Brain microvascular endothelial cell (primary cell): ENCODE measurements at regions not wholly inside any gene's neighbourhood (a gene's known extent, or its start where the extent isn't known, plus 50 kb on each side); places are given as distances from the start of the nearest gene placed in this dataset.

Experiments used
- DNase-seq: peaks from one replicate; pipeline ENCODE4 v3.0.0-alpha.2; 2020
- H3K27ac ChIP-seq: fragments of 250-450 bp; sonication (Bioruptor Pico); 2 replicates; pipeline ENCODE4 v1.5.1; 2020; ENCODE audit warnings: mild to moderate bottlenecking, moderate library complexity
- H3K27me3 ChIP-seq: fragments of 250-450 bp; sonication (Bioruptor Pico); replicated peaks from 2 replicates; pipeline ENCODE4 v1.5.1; 2020; ENCODE audit warnings: mild to moderate bottlenecking
- H3K36me3 ChIP-seq: fragments of 250-450 bp; sonication (Bioruptor Pico); replicated peaks from 2 replicates; pipeline ENCODE4 v1.5.1; 2020; ENCODE audit warnings: mild to moderate bottlenecking
- H3K4me3 ChIP-seq: 2 replicates; pipeline ENCODE4 v1.5.1; 2011; ENCODE audit warnings: low read depth, mild to moderate bottlenecking, control low read depth, low read length, moderate library complexity
- CTCF ChIP-seq: IDR thresholded peaks from 2 replicates; pipeline ENCODE4 v1.5.1; 2011; ENCODE audit warnings: low read depth, mild to moderate bottlenecking, moderate library complexity, low read length, control low read depth, inconsistent platforms; ENCODE audit errors: missing control alignments
- in situ Hi-C: cut with HindIII; loops from 2 replicates; pipeline ENCODE4 v1.10.0; 2017; ENCODE audit warnings: low sequenced_read_pairs, low pct_ligation_motif_present

GRCh38 chr1:228978484-228979324 lies 243.4 kb downstream of the RHOU start:
- no peak for TF ChIP-seq CTCF
- no peak overlapping the region for H3K4me3 ChIP-seq
- H3K27ac ChIP-seq: no peak overlapping the region
- no peak for DNase-seq
- H3K36me3 ChIP-seq: no peaks in the 10 kb centered on the region
- in situ Hi-C loops: no loop called here
- no peaks in the 10 kb centered on the region for H3K27me3 ChIP-seq

GRCh38 chr1:228979325-228979699 lies 244.0 kb downstream of the RHOU start:
- H3K27ac ChIP-seq: no peak overlapping the region
- no peak for TF ChIP-seq CTCF
- in situ Hi-C loops: no loop called here

GRCh38 chr1:228979774-228980173 lies 244.5 kb downstream of the RHOU start:
- TF ChIP-seq CTCF: no peak
- H3K27me3 ChIP-seq: no peaks in the 10 kb centered on the region
- no peak for DNase-seq
- no peak overlapping the region for H3K4me3 ChIP-seq
- no peaks in the 10 kb centered on the region for H3K36me3 ChIP-seq
- in situ Hi-C loops: no loop called here
- no peak overlapping the region for H3K27ac ChIP-seq

More at GRCh38 chr1:228979325-228979699, 244.0 kb downstream of the RHOU start:
- DNase-seq: no peak
- Histone ChIP-seq H3K4me3 (no peak overlapping the region), H3K27me3 (no peaks in the 10 kb centered on the region), H3K36me3 (no peaks in the 10 kb centered on the region)

- Histone ChIP-seq H3K27me3 (no peaks in the 10 kb centered on the region), H3K4me3 (no peak overlapping the region), H3K27ac (no peak overlapping the region), H3K36me3 (no peaks in the 10 kb centered on the region)
- no peak for DNase-seq
- no peak for TF ChIP-seq CTCF
- in situ Hi-C loops: no loop called here
Observed at GRCh38 chr1:228980232-228980937, 245.1 kb downstream of the RHOU start.

GRCh38 chr1:228982637-228983036 lies 247.4 kb downstream of the RHOU start:
- H3K27ac ChIP-seq: no peak overlapping the region
- no peak for TF ChIP-seq CTCF
- no peak overlapping the region for H3K4me3 ChIP-seq
- no peaks in the 10 kb centered on the region for H3K27me3 ChIP-seq
- in situ Hi-C loops: no loop called here
- no peak for DNase-seq
- H3K36me3 ChIP-seq: no peaks in the 10 kb centered on the region

GRCh38 chr1:228983231-228983660 lies 248.0 kb downstream of the RHOU start:
- Histone ChIP-seq H3K36me3 (no peaks in the 10 kb centered on the region), H3K27ac (no peak overlapping the region), H3K4me3 (no peak overlapping the region), H3K27me3 (no peaks in the 10 kb centered on the region)
- in situ Hi-C loops: no loop called here
- no peak for DNase-seq
- TF ChIP-seq CTCF: no peak
